GM18519 (cell line): ENCODE measurements at regions not wholly inside any gene's neighbourhood (a gene's known extent, or its start where the extent isn't known, plus 50 kb on each side); places are given as distances from the start of the nearest gene placed in this dataset.
A peak's percentile ranks its signal among the peaks of the same experiment; 100 is the strongest.
"Not testable (repeated sequence)": the region's sequence is repeated elsewhere in the genome, so short reads cannot be mapped to it uniquely, and the experiment has no call there.

Experiments used
- ATAC-seq: cut with Tn5 transposase; IDR thresholded peaks from one replicate; pipeline ENCODE4 v1.9.1; 2021; ENCODE audit warnings: mild to moderate bottlenecking, moderate library complexity; ENCODE audit not compliant: unreplicated experiment, low FRiP score

DNA sequence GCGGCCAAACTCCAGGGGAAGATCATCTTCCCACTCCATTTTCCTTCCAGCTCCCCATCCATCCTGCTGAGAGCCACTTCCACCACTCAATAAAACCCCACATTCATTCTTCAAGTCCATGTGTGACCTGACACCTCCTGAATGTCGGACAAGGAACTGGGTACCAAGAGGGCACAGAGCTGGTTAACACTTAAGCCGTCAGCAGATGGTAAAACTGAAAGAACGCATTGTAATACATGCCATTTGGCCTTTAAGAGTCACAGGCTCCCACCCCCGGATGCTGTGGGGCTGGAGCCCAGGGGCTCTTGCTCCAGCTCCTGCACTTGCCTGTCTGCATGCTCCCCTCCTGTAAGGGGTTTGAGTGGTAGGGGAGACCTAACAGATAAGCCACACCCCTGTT is 753.9 kb downstream of the COL12A1 start:
- no peak for ATAC-seq

DNA sequence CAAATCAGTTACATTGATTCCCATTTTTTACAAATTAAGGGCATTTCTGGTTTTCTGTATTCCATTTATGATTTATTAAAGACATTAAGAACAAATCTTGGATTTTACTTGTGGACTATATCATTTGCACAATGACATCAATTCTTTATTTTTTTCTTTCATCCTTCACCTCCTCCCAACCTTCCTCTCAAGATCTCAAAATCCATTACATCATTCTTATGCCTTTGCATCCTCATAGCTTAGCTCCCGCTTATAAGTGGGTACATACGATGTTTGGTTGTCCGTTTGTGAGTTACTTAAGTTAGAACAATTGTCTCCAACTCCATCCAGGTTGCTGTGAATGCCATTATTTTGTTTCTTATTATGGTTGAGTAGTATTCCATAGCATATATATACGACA is 752.8 kb downstream of the CD109 start:
- no peak for ATAC-seq

DNA sequence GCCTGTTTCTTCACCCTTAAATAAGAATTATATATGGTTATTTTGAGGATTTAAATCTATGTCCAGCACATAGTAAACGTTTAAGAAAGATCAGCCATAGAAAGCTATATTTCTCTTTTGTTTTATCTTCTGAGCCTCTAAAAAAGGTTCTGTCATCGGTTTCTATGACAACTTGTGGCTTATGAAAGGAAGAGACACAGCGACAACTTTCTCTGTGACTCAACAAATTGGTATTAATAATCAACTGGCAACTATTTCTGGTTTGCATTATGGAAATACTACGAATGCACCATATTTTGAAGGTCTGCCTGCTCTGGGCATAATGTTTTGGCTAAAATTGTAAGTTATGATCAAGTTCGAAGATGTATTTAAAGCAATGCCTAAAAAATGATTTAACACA is 751.0 kb downstream of the CD109 start:
- no peak for ATAC-seq

DNA sequence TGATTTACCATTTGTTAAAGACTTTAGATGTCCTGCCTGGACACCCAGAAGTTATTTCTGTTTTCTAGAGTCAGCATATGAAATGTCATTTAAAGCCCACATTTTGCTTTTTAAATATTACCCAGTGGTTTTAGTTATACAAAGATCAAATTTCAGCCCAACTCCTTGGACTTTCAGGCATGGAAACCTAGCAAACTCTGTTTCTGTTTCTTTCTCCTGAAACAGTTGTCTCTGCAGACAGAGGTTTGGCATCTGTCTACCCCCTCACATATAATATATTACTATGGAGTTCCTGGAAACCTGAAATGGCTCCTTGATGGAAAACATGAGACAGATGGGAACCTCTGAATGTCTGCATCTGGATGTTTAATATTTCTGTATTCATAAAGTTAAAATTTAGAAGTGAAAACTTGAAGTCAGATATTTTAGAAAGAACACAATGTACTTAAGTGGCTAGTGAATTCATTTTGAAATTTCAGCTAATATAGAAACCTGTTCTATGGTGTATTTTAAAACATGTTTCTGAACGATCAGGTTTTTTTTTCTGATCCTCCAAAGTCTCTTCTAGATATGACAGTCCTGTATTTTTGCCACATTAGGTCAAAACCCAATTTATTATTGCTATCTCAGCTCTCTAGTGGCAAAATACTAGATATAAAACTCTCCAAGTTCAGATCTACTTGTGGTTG is 743.3 kb downstream of the CD109 start:
- no peak for ATAC-seq

GRCh38 chr6:74438395-74438794 is 742.4 kb downstream of the CD109 start:
- not testable (repeated sequence) for ATAC-seq

DNA sequence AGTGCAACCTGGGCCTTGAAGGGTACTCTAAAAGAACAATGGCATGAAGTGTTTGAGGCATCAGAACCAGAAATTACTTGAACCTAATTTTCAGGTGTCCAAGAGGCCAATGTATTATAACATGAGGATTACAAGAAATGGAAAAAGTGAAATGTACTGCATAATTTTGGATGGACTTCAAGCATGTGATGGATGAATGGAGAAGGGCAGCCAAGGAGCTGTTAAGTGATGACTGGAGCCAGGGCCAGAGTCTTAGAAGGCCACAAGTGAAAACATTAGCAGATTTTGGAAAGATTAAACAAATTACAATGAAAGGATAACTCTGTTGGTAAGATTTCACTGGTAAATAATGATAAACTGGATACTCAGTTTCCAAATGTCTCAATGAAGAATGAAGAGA is 738.2 kb downstream of the CD109 start:
- ATAC-seq: no peak

DNA sequence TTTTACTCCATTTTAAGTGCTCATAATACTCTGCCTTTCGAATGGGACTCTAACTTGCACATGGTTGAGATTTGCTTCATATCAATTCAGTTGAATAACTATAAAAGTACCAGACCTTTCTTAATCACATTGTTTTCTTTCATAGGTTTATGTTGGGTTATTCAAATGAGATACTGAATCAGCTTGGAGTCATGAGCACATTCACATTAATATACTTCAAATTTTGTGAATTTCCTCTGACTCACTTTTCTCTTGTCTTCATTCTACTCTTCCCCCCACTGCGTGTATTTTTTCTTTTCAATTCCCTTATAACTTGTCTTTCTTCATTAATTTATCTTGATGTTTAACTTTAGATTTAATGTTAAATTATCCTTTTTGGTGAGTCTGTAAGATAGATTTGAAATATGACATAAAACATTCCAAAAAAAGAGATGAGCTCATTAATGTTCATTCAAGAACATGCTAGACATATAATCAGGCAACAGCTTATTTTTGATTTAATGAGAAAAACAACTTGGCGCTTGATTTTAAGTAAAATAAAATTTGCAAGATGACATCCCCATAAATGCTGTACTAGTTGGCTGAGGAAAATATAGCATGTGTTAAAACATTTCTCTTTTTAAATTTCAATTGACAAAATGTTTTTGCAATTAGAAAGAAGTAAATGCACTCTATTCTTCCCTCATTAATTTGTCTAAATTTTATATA is 736.0 kb downstream of the CD109 start:
- no peak for ATAC-seq

DNA sequence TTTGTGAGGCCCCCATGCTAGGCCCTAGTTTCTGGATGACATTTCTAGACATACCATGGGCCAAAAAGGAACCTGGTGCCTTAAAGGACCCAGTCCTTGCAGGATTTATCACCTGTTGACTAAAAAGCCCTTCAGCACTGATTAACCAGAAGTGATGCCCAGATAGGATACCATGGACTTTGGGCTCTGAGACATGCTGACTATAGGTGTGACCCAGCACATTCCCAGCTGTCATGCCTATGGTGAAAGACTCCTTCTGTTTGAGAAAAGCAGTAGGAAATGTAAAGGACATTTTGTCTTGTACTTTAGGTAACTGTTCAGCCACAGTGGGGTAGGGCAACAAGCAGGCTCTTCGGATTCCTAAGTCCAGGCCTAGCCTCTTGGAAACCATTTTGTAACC is 724.2 kb downstream of the CD109 start:
- ATAC-seq: no peak

DNA sequence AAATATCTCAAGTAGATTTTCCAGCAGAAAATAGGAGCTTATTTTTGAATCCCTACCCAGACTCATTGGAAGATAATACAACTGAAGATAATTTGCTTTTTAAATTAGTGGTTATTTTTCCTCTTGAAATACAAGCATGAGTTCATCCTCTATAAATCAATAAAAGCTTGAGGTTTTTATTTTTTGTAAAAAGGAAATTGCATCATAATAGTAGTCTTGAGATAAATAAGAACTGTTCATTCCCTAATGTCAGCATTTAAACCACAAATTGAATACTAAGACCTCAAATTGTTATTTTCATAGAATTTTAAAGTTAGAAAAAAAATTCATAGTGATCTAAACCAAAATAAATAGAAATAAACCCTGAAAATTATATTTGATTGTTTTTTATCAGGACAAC is 719.1 kb downstream of the CD109 start:
- no peak for ATAC-seq

GRCh38 chr6:74410630-74411029 is 714.6 kb downstream of the CD109 start:
- no peak for ATAC-seq

- peak; percentile 75 for ATAC-seq
These were observed 713.4 kb downstream of the CD109 start for GRCh38 chr6:74409447-74409846.

- ATAC-seq: no peak
These were observed 712.8 kb downstream of the CD109 start for GRCh38 chr6:74408844-74409243.

DNA sequence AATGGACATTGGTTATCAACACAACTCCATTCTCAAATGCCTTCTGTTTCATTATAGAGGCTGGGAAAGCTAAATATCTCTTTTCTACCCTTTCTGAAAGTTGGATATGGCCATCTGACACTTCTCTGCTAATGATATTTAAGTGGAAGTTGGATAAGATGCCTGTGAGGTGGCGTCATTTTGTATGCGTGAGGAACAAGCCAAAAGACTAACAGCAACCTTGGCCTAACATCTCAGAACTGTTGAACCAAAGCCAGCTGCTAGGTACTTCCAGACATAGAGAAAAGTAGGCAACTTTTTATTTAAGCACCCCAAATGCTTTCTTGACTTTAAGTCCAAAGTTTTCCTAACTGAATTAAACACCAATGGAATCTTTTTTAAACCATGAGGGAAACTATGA is 708.4 kb downstream of the CD109 start:
- no peak for ATAC-seq

GRCh38 chr6:74402781-74403180 is 706.8 kb downstream of the CD109 start:
- no peak for ATAC-seq

GRCh38 chr6:74378437-74378836 is 682.4 kb downstream of the CD109 start:
- ATAC-seq: not testable (repeated sequence)

DNA sequence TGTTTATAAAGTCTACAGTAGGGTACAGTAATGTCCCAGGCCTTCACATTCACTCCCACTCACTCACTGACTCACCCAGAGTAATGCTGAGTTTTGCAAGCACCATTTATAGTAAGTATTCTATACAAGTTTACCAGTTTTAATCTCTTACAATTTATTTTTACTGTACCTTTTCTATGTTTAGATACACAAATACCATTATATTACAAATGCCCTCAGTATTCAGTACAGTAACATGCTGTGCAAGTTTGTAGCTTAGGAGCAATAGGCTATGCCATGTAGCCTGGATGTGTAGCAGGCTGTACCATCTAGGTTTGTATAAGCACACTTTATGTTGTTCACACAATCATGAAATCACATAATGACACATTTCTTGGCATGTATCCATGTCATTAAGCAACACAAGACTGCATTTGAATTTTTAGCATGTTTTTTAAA is 673.6 kb downstream of the CD109 start:
- ATAC-seq: no peak

DNA sequence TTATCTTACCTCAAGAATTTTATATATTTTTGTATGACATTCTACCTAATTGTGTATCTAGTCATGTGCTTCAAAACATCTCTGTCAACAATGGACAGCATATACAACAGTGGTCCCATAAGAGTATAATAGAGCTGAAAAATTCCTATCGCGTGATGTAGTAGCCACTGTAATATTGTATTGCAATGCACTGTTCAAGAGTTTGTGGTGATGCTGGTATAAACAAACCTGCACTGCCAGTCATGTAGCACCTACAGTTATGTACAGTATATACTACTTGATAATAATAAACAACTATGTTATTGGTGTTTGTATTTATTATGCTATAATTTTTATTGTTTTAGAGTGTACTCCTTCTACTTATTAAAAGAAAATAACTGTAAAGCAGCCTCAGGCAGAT is 672.7 kb downstream of the CD109 start:
- no peak for ATAC-seq

GRCh38 chr6:74366634-74367033 is 670.6 kb downstream of the CD109 start:
- no peak for ATAC-seq

- ATAC-seq: no peak
These were observed 666.4 kb downstream of the CD109 start for GRCh38 chr6:74362391-74362790.

GRCh38 chr6:74357321-74357720 is 661.3 kb downstream of the CD109 start:
- ATAC-seq: no peak

- ATAC-seq: no peak
These were observed 660.4 kb downstream of the CD109 start for GRCh38 chr6:74356391-74356790.

GRCh38 chr6:74346936-74347535 is 651.0 kb downstream of the CD109 start:
- no peak for ATAC-seq
